ENCODE measurements at regions not wholly inside any gene's neighbourhood (a gene's known extent, or its start where the extent isn't known, plus 50 kb on each side); places are given as distances from the start of the nearest gene placed in this dataset.

DNA sequence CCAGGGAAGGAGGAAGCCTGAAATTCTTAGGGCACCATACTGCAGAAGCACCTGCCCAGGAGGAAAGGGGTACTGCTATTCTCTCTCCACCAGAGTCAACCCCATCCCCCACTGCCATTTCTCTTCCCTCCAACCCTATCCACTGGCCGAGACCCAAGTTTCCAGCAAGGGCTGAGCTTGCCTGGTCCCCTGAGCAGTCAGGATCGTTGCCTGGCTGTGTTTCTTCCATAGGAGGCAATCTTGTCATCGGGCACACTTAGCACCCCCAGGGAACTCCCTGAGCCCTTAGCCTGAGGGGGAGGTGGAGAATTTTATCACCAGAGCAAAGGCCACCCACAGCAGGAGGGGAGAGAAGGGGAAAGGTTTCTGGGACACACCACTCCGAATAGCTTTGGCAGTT lies 115.8 kb upstream of the NECTIN1 start:
- H3K9ac ChIP-seq (ENCODE audit: extremely low read depth, insufficient read length, low read length), result no peak overlapping the region
- H3K9me3 Mint-ChIP-seq, result no peaks in the 10 kb centered on the region; a peak in 1 of 5 replicates
- H4K20me1 ChIP-seq (ENCODE audit: control insufficient read depth, insufficient read depth, insufficient read length), result no peaks in the 10 kb centered on the region
- DNase-seq, result no peak
- no peaks in the 10 kb centered on the region for H3K4me1 ChIP-seq (ENCODE audit: insufficient read depth, low read length)
- H3T11ph ChIP-seq (ENCODE audit: low read length), result no peak overlapping the region
- H3K4ac ChIP-seq (ENCODE audit: low read depth, low read length), result no peak overlapping the region
- no peak overlapping the region for H4K5ac ChIP-seq (ENCODE audit: insufficient read length, low read depth, low read length)
- no peak overlapping the region; a peak in 1 of 7 replicates for H3K27ac Mint-ChIP-seq
- H3K18ac ChIP-seq (ENCODE audit: insufficient read length, low read depth, low read length), result no peak overlapping the region
- H3K4me3 Mint-ChIP-seq, result no peak overlapping the region
- H3K27me3 ChIP-seq (ENCODE audit: insufficient read depth, low read length), result no peaks in the 10 kb centered on the region
- H3K23ac ChIP-seq (ENCODE audit: insufficient read length, low read depth, low read length), result no peak overlapping the region
- peaks cover 25% of the 10 kb centered on the region for H3K27me3 Mint-ChIP-seq (ENCODE audit: low read depth)
- H2BK120ac ChIP-seq (ENCODE audit: low read depth, low read length, poor library complexity, severe bottlenecking), result no peak overlapping the region
- no peak overlapping the region for H2AK5ac ChIP-seq (ENCODE audit: insufficient read length, low read length)
- no peak overlapping the region for H3K4me2 ChIP-seq (ENCODE audit: insufficient read depth, insufficient read length, low read length)
- no peaks in the 10 kb centered on the region for H3K36me3 Mint-ChIP-seq (ENCODE audit: insufficient read depth in 1 of 3, low read depth in 3 of 3)
- H3K27ac ChIP-seq (ENCODE audit: insufficient read length, low read depth, low read length), result no peak overlapping the region
- peaks cover 4 to 8% of the 10 kb centered on the region in 2 experiments; a peak in 3 of 4 replicates for H3K4me1 Mint-ChIP-seq
- no peaks in the 10 kb centered on the region for H3K23me2 ChIP-seq (ENCODE audit: insufficient read length, low read depth, low read length, poor library complexity, severe bottlenecking)
- H3K56ac ChIP-seq (ENCODE audit: insufficient read length, low read depth, low read length), result no peak overlapping the region
- H2BK15ac ChIP-seq (ENCODE audit: low read depth, low read length), result no peak overlapping the region
- TF ChIP-seq, protein P1, sequence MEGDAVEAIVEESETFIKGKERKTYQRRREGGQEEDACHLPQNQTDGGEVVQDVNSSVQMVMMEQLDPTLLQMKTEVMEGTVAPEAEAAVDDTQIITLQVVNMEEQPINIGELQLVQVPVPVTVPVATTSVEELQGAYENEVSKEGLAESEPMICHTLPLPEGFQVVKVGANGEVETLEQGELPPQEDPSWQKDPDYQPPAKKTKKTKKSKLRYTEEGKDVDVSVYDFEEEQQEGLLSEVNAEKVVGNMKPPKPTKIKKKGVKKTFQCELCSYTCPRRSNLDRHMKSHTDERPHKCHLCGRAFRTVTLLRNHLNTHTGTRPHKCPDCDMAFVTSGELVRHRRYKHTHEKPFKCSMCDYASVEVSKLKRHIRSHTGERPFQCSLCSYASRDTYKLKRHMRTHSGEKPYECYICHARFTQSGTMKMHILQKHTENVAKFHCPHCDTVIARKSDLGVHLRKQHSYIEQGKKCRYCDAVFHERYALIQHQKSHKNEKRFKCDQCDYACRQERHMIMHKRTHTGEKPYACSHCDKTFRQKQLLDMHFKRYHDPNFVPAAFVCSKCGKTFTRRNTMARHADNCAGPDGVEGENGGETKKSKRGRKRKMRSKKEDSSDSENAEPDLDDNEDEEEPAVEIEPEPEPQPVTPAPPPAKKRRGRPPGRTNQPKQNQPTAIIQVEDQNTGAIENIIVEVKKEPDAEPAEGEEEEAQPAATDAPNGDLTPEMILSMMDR (conservative IDR thresholded peaks at IDR 0.05), result no peak
- no peak overlapping the region for H2BK5ac ChIP-seq (ENCODE audit: insufficient read length, low read length)
- no peak overlapping the region for H3K14ac ChIP-seq (ENCODE audit: insufficient read depth, low read length)
- no peak overlapping the region for H2AFZ ChIP-seq (ENCODE audit: low read length)
- H4K8ac ChIP-seq (replicated peaks; ENCODE audit: insufficient read length, low read depth, low read length), result no peak overlapping the region
- H3K9me3 ChIP-seq (ENCODE audit: control insufficient read depth, low read depth, low read length), result no peaks in the 10 kb centered on the region
- no peak overlapping the region for H4K91ac ChIP-seq (ENCODE audit: insufficient read length, low read depth, low read length)
- no CpG with 5 or more reads among the region's 4 CpGs for WGBS (ENCODE audit: extremely low coverage, insufficient read length, low lambda C conversion rate)
- H2BK12ac ChIP-seq (ENCODE audit: insufficient read length, low read depth, low read length), result no peak overlapping the region
- no peaks in the 10 kb centered on the region for H3K79me1 ChIP-seq (ENCODE audit: insufficient read depth, low read depth, low read length, poor library complexity, severe bottlenecking)
- H3K79me2 ChIP-seq (ENCODE audit: insufficient read depth, low read length), result no peaks in the 10 kb centered on the region
- no peak overlapping the region for H2BK20ac ChIP-seq (ENCODE audit: low read depth, low read length, poor library complexity, severe bottlenecking)
